GM12878 (cell line): ENCODE measurements at regions not wholly inside any gene's neighbourhood (a gene's known extent, or its start where the extent isn't known, plus 50 kb on each side); places are given as distances from the start of the nearest gene placed in this dataset.

ENCODE experiments used
- CHD2 ChIP-seq: IDR thresholded peaks from 2 replicates; pipeline ENCODE4 v1.6.1; 2011; ENCODE audit warnings: low read depth, low read length, improper control_type of control experiment, borderline replicate concordance
- FOXK2 ChIP-seq: fragments of 450-650 bp; IDR thresholded peaks from 2 replicates; pipeline ENCODE4 v1.6.1; 2017; ENCODE audit warnings: mild to moderate bottlenecking, moderate library complexity
- HCFC1 ChIP-seq: fragments of 150-350 bp; IDR thresholded peaks from 2 replicates; pipeline ENCODE4 v1.6.1; 2014; ENCODE audit warnings: low read length
- KLF5 ChIP-seq: fragments of 450-650 bp; IDR thresholded peaks from 2 replicates; pipeline ENCODE4 v1.6.1; 2014; ENCODE audit warnings: mild to moderate bottlenecking; ENCODE audit not compliant: partially characterized antibody
- NKRF ChIP-seq: fragments of 450-650 bp; conservative IDR thresholded peaks from 2 replicates; pipeline ENCODE4 v1.6.1; 2017; ENCODE audit warnings: mild to moderate bottlenecking, moderate library complexity
- ZBTB4 ChIP-seq: fragments of 450-650 bp; formaldehyde crosslinking; IDR thresholded peaks from 2 replicates; pipeline ENCODE4 v1.4.0; 2022; ENCODE audit warnings: mild to moderate bottlenecking, moderate library complexity
- ZNF274 ChIP-seq: IDR thresholded peaks from one replicate; pipeline ENCODE4 v1.8.0; 2011; ENCODE audit not compliant: insufficient read length, insufficient read depth
- ZNF592 ChIP-seq: fragments of 450-650 bp; IDR thresholded peaks from 2 replicates; pipeline ENCODE4 v1.6.1; 2017; ENCODE audit warnings: mild to moderate bottlenecking, moderate library complexity
- TF ChIP-seq, protein P1 (sequence below), 3 experiments: IDR thresholded peaks in 2 of 3; conservative IDR thresholded peaks in 1 of 3; 2 replicates each; pipeline ENCODE4 v1.5.1; 2011; ENCODE audit warnings: low read depth in 3 of 3, low read length in 3 of 3, mild to moderate bottlenecking in 3 of 3, control low read depth in 2 of 3, moderate library complexity in 2 of 3, inconsistent platforms in 1 of 3, mixed read lengths in 1 of 3; ENCODE audit not compliant: control insufficient read depth in 2 of 3, insufficient read depth in 1 of 3; ENCODE audit errors: extremely low read depth in 1 of 3

DNA sequence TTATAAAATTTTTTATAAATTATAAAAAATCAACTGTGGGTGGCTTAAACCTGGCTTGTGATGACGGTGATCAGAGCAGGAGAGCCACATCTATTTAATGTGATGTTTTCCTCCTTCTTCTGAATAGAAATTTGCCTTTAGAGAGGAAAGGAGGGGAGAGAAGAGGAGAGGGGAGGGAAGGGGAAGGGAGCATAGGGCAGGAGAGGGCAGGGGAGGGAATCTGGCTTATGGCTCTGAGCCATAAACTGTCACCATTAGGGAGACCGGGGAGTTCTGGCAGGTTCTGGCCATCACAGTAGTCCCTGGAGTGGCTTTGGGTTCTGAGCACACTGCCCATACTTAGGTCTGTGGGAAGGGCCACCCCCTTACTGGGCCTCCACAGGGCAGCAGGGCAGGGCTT is 167.8 kb downstream of the ENGASE start (continued):
- TF ChIP-seq ZBTB4 (no peak), CHD2 (no peak), FOXK2 (no peak), ZNF274 (no peak), NKRF (no peak), KLF5 (no peak), HCFC1 (no peak), ZNF592 (no peak)
- TF ChIP-seq, protein P1, sequence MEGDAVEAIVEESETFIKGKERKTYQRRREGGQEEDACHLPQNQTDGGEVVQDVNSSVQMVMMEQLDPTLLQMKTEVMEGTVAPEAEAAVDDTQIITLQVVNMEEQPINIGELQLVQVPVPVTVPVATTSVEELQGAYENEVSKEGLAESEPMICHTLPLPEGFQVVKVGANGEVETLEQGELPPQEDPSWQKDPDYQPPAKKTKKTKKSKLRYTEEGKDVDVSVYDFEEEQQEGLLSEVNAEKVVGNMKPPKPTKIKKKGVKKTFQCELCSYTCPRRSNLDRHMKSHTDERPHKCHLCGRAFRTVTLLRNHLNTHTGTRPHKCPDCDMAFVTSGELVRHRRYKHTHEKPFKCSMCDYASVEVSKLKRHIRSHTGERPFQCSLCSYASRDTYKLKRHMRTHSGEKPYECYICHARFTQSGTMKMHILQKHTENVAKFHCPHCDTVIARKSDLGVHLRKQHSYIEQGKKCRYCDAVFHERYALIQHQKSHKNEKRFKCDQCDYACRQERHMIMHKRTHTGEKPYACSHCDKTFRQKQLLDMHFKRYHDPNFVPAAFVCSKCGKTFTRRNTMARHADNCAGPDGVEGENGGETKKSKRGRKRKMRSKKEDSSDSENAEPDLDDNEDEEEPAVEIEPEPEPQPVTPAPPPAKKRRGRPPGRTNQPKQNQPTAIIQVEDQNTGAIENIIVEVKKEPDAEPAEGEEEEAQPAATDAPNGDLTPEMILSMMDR (IDR thresholded peaks at IDR 0.05 in 2 of 3, conservative IDR thresholded peaks at IDR 0.05 in 1 of 3; ENCODE audit: control insufficient read depth in 2 of 3, extremely low read depth in 1 of 3, insufficient read depth in 1 of 3, low read depth in 3 of 3, low read length in 3 of 3) = no peak
